MM.1S (cell line): ENCODE measurements at regions not wholly inside any gene's neighbourhood (a gene's known extent, or its start where the extent isn't known, plus 50 kb on each side); places are given as distances from the start of the nearest gene placed in this dataset.
"Not testable (repeated sequence)": the region's sequence is repeated elsewhere in the genome, so short reads cannot be mapped to it uniquely, and the experiment has no call there.

ENCODE experiments used
- DNase-seq: peaks from one replicate; pipeline ENCODE4 v3.0.0-alpha.2; 2015
- H2AFZ ChIP-seq: fragments of 300-600 bp; sonication (generic); 2 replicates; pipeline ENCODE4 v1.6.0; 2016; ENCODE audit warnings: antibody characterized with exemption, low read length
- H3F3A ChIP-seq: fragments of 300-600 bp; sonication (generic); 2 replicates; pipeline ENCODE4 v1.6.1; 2016; ENCODE audit warnings: mild to moderate bottlenecking, antibody characterized with exemption, low read length, moderate library complexity, mixed read lengths; ENCODE audit not compliant: insufficient read depth
- H3K27ac ChIP-seq: fragments of 300-600 bp; sonication (generic); 2 replicates; pipeline ENCODE4 v1.5.1; 2016; ENCODE audit warnings: mild to moderate bottlenecking, low read length
- H3K27me3 ChIP-seq: fragments of 300-600 bp; sonication (generic); replicated peaks from 2 replicates; pipeline ENCODE4 v1.6.0; 2016; ENCODE audit warnings: low read length; ENCODE audit not compliant: insufficient read depth
- H3K36me3 ChIP-seq: fragments of 300-600 bp; sonication (generic); replicated peaks from 2 replicates; pipeline ENCODE4 v1.6.1; 2016; ENCODE audit warnings: mild to moderate bottlenecking, low read length, mixed read lengths; ENCODE audit not compliant: insufficient read depth
- H3K4me1 ChIP-seq: fragments of 300-600 bp; sonication (generic); 2 replicates; pipeline ENCODE4 v1.6.1; 2016; ENCODE audit warnings: low read length, mixed read lengths
- H3K4me2 ChIP-seq: fragments of 300-600 bp; sonication (generic); 2 replicates; pipeline ENCODE4 v1.6.0; 2016; ENCODE audit warnings: low read depth, low read length
- H3K4me3 ChIP-seq: fragments of 300-600 bp; sonication (generic); 2 replicates; pipeline ENCODE4 v1.5.1; 2016; ENCODE audit warnings: low read length, mixed read lengths
- H3K79me2 ChIP-seq: fragments of 300-600 bp; sonication (generic); 2 replicates; pipeline ENCODE4 v1.6.1; 2016; ENCODE audit warnings: mixed run types, low read length, mixed read lengths
- H3K9ac ChIP-seq: fragments of 300-600 bp; sonication (generic); 2 replicates; pipeline ENCODE4 v1.6.1; 2016; ENCODE audit warnings: low read length, mixed read lengths
- H3K9me2 ChIP-seq: fragments of 300-600 bp; sonication (generic); replicated peaks from 2 replicates; pipeline ENCODE4 v1.6.1; 2016; ENCODE audit warnings: mild to moderate bottlenecking, low read length, mixed read lengths; ENCODE audit not compliant: insufficient read depth
- H3K9me3 ChIP-seq: fragments of 300-600 bp; sonication (generic); replicated peaks from 2 replicates; pipeline ENCODE4 v1.6.1; 2016; ENCODE audit warnings: mild to moderate bottlenecking, low read length, mixed read lengths; ENCODE audit not compliant: insufficient read depth
- H4K20me1 ChIP-seq: fragments of 300-600 bp; sonication (generic); 2 replicates; pipeline ENCODE4 v1.6.1; 2016; ENCODE audit warnings: mild to moderate bottlenecking, low read length, moderate library complexity, mixed read lengths; ENCODE audit not compliant: insufficient read depth
- CTCF ChIP-seq: fragments of 300-600 bp; sonication (generic); IDR thresholded peaks from 2 replicates; pipeline ENCODE4 v1.5.1; 2016; ENCODE audit warnings: antibody characterized with exemption, low read length, mixed read lengths
- EZH2 ChIP-seq: fragments of 300-600 bp; sonication (generic); optimal IDR thresholded peaks from 2 replicates; pipeline ENCODE3; 2017; ENCODE audit warnings: low read depth, mild to moderate bottlenecking, antibody characterized with exemption, low read length, mixed read lengths
- EZH2phosphoT487 ChIP-seq: fragments of 300-600 bp; sonication (generic); IDR thresholded peaks from 2 replicates; pipeline ENCODE4 v1.6.1; 2018; ENCODE audit warnings: antibody characterized with exemption, low read length

DNA sequence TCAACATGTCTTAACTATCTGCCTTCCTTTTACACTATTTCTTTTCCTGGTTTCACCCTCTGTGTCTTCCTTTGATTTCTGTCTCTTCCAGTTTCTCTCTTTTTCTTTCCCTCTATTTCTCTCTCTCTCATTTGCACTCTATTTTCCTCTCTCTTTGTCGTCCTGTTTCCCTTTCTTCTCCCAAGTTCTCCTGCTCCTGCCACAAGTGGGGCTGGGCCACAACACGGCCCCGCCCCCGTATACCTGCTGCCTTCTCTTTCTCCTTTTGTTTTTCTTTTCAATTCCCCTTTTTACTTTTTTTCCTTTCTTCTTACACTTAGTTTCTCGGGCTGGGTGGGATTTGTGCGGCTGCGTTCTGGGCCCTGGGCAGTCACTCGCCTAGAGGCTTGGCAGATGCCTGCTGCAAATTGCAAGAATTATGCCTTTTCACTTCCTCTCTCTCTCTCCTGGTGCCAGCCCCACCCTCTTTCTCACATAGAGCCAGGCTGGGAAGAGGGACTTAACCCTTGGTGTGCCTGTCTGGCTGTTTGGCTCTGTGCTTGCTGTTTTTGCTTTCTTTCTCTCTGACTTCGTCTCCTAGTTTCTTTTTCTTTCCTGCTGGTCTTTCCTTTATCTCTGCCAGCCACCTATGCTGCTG is 2139.4 kb downstream of the TP53TG3F start:
- H3K27ac ChIP-seq, result no peak overlapping the region
- no peaks in the 10 kb centered on the region for H3K4me1 ChIP-seq

GRCh38 chr16:35599429-35600160 is 2140.2 kb downstream of the TP53TG3F start:
- Histone ChIP-seq H3K27me3 (no peaks in the 10 kb centered on the region; the same call in 1 of the 2 replicates), H3K79me2 (no peaks in the 10 kb centered on the region), H2AFZ (no peak overlapping the region), H3K36me3 (no peaks in the 10 kb centered on the region), H3F3A (no peaks in the 10 kb centered on the region), H3K9me3 (no peaks in the 10 kb centered on the region), H3K4me2 (no peak overlapping the region), H3K4me1 (no peaks in the 10 kb centered on the region), H3K27ac (no peak overlapping the region), H4K20me1 (no peaks in the 10 kb centered on the region), H3K9me2 (no peaks in the 10 kb centered on the region), H3K9ac (no peak overlapping the region), H3K4me3 (no peak overlapping the region)
- no peak for DNase-seq
- TF ChIP-seq EZH2phosphoT487 (no peak), EZH2 (no peak), CTCF (no peak)

More for the DNA sequence above, 2139.4 kb downstream of the TP53TG3F start:
- H4K20me1 ChIP-seq, result no peaks in the 10 kb centered on the region
- H3K4me2 ChIP-seq, result no peak overlapping the region
- H3K4me3 ChIP-seq, result no peak overlapping the region
- no peaks in the 10 kb centered on the region for H3K79me2 ChIP-seq
- H2AFZ ChIP-seq, result no peak overlapping the region
- no peaks in the 10 kb centered on the region for H3K36me3 ChIP-seq
- H3F3A ChIP-seq, result no peaks in the 10 kb centered on the region
- no peaks in the 10 kb centered on the region; the same call in 1 of the 2 replicates for H3K27me3 ChIP-seq
- H3K9me2 ChIP-seq, result no peaks in the 10 kb centered on the region
- no peak for DNase-seq
- no peaks in the 10 kb centered on the region for H3K9me3 ChIP-seq
- TF ChIP-seq EZH2 (no peak), EZH2phosphoT487 (no peak), CTCF (no peak)
- H3K9ac ChIP-seq, result no peak overlapping the region

GRCh38 chr16:35600161-35600555 is 2140.7 kb downstream of the TP53TG3F start:
- H3K4me3 ChIP-seq, H3K4me1 ChIP-seq, H3K4me2 ChIP-seq, H3F3A ChIP-seq, H3K9me3 ChIP-seq, H3K27ac ChIP-seq, H3K27me3 ChIP-seq, H4K20me1 ChIP-seq, H3K79me2 ChIP-seq, H2AFZ ChIP-seq, H3K9ac ChIP-seq, DNase-seq, H3K36me3 ChIP-seq, H3K9me2 ChIP-seq: not testable (repeated sequence)

DNA sequence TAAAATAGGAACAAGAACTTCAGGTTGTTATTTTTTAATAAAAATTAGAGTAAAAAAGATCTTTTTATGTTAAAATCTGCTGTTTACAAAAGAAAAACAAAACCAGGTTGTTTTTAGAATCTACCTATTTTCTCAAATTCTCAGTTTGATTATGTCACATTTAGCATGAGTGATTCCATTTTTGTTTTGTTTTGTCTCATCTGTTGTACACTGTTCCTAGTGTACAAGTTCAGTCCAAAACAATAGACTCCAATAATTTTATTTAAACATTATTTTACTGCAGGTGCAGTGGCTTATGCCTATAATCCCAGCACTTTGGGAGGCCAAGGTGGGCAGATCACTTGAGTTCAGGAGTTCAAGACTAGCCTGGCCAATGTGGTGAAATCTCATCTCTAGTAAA is 2142.7 kb downstream of the TP53TG3F start:
- TF ChIP-seq CTCF (no peak), EZH2phosphoT487 (no peak), EZH2 (no peak)
- Histone ChIP-seq H3K27ac (no peak overlapping the region), H3F3A (no peaks in the 10 kb centered on the region), H3K4me1 (no peaks in the 10 kb centered on the region), H3K4me3 (no peak overlapping the region), H4K20me1 (no peaks in the 10 kb centered on the region), H3K36me3 (no peaks in the 10 kb centered on the region), H3K9ac (no peak overlapping the region), H3K79me2 (no peaks in the 10 kb centered on the region), H3K9me3 (no peaks in the 10 kb centered on the region), H3K4me2 (no peak overlapping the region), H3K9me2 (no peaks in the 10 kb centered on the region), H2AFZ (no peak overlapping the region), H3K27me3 (no peaks in the 10 kb centered on the region; the same call in 1 of the 2 replicates)
- DNase-seq, result no peak

DNA sequence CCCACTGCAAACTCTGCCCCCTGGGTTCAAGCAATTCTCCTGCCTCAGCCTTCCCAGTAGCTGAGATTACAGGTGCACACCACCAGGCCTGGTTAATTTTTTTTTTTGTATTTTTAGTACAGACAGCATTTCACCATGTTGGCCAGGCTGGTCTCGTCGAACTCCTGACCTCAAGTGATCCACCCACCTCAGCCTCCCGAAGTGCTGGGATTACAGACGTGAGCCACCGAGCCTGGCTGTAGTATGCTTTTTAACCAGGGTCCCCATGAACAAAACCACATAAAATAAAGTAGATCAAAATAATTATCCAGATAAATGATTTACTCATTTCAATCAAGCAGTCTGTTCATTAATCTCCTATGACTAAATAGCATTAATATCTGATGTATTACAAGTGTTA is 2144.0 kb downstream of the TP53TG3F start:
- not testable (repeated sequence) for H3K27me3 ChIP-seq, H3K4me2 ChIP-seq, H3K4me1 ChIP-seq, H2AFZ ChIP-seq, H3K36me3 ChIP-seq, DNase-seq, H3K4me3 ChIP-seq, H3K27ac ChIP-seq, H3K9me3 ChIP-seq, H3F3A ChIP-seq, H3K79me2 ChIP-seq, H3K9me2 ChIP-seq, H4K20me1 ChIP-seq, H3K9ac ChIP-seq
